Fibroblast of lung (primary cell): ENCODE measurements at regions not wholly inside any gene's neighbourhood (a gene's known extent, or its start where the extent isn't known, plus 50 kb on each side); places are given as distances from the start of the nearest gene placed in this dataset.

Experiments
- CTCF ChIP-seq, 2 donors: IDR thresholded peaks in 1 of 2; conservative IDR thresholded peaks in 1 of 2; 1 replicate in 1 of 2; 2 replicates in 1 of 2; pipeline ENCODE4 v1.5.1; 2011 to 2012; ENCODE audit warnings: low read length in 2 of 2, control low read depth in 1 of 2, inconsistent platforms in 1 of 2, low read depth in 1 of 2, mild to moderate bottlenecking in 1 of 2
- EZH2 ChIP-seq: IDR thresholded peaks from 2 replicates; pipeline ENCODE4 v1.5.1; 2012; ENCODE audit warnings: low read length, control low read depth, mild to moderate bottlenecking; ENCODE audit errors: missing control alignments

GRCh38 chr14:86774916-86775315 is 1218.1 kb downstream of the GALC start:
- TF ChIP-seq EZH2 (no peak), CTCF (conservative IDR thresholded peaks at IDR 0.05 in 1 of 2, IDR thresholded peaks at IDR 0.05 in 1 of 2; ENCODE audit: low read depth in 1 of 2, low read length in 2 of 2) (no peak)
